Stimulated activated CD4-positive, alpha-beta T cell treated with anti-CD3 and anti-CD28 coated beads, Interleukin-1b, Interleukin-23, amount 100 ng/mL, for 1 hour (primary cell): ENCODE measurements at regions not wholly inside any gene's neighbourhood (a gene's known extent, or its start where the extent isn't known, plus 50 kb on each side); places are given as distances from the start of the nearest gene placed in this dataset.

Experiments
- DNase-seq, 2 donors: peaks; one replicate each; pipeline ENCODE4 v3.0.0-alpha.2; 2020; ENCODE audit warnings: low read depth in 2 of 2

DNA sequence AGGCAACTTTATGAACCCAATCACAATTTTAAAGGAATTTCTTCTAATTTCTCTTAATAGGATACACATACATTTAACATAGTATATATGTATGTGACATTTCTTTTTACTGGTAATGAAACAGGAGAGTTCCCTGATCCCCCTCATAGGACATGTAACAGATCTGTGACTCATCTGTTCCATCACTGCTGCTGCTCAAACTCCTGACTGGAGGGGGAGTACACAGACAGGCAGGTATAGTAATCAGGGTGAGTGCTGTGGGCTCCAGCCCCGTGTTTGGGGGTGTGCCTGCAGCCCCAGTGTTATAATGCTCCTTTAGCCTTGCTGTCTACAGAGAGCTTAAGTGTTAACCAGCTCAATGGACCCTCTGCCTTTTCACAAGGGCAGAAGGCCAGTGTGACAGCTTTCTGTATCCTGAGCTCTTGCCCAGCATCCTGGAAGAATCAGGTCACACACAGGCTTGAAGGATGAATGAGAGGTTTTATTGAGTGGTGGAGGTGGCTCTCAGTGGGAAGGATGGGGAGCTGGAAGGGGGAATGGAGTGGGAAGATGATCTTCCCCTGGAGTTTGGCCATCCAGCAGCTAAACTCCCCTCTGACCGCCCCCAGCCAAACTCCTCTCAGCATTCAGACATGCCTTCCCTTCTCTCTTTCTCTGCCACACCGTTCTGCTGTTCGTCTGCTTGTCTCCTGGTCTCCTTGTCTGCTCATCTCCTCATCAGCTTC, 161.3 kb downstream of the ZNF608 start:
- DNase-seq, result no peak

DNA sequence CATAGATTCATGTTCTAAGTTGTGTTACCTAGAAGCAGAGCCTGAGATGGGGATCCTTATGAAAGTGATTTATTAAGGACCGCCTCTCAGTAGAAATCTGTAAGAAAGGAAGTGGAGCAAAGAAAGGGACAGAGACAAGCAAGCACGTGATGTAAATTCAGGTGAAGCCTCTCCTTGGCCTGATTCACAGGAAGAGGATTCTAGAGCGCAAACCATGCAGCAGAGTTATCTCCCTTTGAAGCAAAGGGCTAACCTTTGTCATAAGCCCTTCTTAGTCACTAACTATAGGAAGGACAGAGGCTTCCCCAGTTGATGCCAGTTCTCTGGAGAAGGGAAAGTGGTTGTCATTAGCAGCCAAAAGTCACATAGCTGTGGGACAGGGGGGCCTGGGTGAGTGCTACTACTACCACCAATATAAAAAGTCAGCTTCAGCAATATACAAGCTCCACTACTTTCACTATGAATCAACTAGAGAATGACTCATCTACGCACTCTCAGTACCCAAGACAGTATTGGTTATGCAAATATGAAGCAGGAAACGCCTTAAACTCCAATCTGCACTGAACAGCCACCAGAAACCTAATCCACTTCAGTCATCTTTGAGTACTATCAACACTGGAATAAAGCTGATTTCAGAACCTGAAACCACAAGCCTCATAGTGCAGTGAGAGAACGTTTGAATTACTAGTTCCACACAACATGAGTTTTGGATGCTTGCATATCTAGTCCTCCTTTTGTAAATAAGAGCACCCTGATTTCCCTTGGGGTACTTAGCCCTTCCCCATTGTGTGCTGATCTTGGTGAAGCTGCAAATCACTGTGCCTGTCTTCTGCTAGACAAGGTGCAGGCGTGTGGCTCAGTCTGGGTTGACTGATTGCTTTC, 162.7 kb downstream of the ZNF608 start:
- no peak for DNase-seq

DNA sequence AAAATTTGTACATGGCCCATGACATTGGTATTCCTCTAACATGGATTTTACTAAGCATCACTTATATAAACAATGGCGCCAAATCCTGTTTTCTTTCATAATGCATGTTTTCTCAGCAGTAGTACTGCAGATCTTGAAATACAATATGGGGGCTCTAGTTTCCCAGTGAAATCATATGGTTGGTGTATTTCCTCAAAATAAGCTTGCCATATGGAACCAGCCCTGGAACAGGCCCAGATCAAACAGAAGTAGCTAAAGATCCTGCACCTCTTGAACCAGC, 163.9 kb downstream of the ZNF608 start:
- DNase-seq, result no peak

DNA sequence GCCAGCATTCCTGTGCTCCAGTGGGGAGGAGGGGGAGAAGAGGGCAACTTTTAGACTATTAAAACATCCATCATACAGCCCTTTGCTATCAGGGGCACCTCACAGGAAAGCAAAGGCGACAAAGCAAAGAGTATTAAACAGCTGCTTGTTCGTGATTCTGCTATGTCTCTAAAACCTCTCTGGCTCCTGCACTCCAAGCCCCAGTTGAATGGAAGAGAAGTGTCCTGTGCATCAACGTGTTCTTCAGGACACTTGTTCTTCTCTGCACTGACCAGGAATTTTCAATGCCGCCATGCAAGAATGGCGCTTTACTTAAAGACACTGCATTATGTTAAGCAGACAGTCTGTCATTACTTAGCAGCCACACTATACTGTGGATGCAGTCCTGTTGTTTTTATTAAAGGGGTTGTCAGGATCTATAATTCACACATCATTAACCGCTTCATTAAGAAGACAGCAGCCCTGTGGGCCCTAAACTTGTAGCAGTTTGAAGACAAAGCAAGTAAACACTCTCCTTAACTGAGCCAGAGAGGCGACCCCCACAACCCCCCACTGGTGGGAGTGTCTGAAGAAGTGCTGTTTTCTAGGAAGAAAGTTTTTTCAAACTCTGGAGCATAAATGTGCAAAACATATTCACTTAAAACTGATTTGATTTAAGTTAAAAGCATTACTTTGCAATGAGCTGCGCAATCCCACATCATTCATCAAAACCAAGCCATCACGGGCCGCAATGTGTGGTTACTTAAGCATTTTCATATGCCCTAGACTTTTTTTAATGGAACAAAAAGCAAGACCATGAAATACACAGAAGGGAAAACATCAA, 164.5 kb downstream of the ZNF608 start:
- no peak for DNase-seq

DNA sequence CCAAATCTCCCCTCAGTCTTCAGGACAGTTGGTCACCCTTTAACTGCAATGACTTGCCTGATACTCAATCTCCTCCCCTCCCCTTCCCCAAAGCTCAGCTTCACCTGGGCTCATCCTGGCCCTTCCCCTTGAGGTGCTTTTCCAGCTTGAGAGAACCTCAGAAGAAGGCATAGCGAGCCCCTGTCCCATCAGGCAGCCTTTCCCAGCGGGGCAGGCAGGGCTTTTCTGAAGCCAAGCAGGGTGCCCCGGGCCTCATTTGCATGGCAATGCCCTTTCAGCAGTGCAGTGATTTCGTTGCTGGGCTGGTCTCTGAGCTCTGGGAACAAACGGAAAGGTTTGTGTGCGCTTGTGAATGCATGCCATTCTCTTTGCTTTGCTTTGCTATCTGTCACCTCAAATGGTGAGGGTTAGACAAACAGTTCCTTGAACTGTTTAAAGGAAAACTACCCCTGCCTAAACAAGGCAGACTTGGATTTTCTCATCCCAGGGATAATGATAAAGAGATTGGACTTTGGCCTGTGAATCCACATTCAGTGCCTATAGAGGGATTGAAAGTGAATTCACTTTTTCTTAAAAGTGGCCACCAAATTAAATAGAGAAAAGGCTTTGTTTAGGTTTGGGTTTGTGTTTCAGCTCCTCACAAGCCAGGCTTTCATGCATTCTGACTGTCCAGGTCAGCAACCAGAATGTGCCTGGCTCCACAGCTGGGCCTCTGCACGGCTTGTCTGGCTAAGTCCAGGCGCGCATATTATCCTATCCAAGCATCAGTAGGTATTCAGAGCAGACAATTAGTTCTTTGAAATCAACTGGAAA, 165.3 kb downstream of the ZNF608 start:
- no peak for DNase-seq

DNA sequence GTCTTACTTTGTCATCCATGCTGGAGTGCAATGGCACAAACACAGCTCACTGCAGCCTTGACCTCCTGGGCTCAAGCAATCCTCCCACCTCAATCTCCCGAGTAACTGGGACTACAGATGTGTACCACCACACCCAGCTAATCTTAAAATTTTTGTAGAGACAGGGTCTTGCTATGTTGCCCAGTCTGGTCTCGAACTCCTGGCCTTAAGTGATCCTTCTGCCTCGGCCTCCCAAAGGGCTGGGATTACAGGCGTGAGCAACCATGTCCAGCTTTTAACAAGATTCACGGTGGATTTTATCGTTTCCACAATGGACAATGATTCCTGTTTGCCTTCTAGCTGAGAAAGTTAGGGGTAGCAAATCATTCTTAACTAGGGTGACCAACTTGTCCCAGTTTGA, 165.9 kb downstream of the ZNF608 start:
- no peak for DNase-seq

DNA sequence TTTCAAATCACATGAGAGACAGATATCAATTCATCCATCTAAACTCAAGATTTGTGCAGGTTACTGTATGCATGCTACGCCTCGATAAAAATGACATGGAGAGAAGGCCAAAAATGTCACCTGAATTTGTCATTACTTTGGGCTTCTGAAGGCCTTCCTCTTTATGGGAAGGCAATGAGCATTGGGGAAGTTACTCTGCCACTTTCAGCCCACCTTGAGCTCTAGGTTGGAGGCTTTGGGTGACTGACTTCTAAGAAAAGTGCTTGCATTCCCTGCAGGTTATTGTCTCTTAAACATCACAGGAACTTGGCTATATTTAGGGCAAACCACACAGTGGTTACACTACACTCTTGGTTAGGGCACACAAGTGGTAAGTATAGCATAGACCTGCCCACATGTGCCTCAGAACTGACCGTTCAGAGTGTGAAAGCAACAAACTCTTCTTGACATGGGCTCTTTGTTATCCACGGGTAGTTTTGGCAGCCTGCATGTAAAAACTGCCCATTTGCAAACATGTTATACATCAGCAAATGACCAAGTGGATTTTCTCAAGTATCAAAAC, 169.5 kb downstream of the ZNF608 start:
- no peak for DNase-seq

DNA sequence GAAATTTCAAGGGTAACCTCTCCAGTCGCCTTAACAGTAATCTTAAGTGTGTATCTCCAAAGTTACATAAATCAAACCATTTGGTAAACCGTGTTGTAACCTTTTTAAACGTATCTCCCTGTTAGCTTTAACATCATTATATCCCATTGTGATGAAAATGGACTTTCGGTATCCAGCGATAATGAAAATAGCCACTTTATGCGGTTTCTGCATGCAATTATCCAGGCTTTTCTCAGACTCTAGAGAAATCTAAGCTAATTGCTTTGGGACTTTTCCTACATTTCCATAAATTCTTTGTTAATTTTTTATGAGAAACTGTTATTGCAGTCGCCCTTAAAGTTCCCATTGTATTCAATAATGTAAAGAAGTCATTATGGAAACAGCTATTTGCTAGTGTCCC, 170.7 kb downstream of the ZNF608 start:
- no peak for DNase-seq

DNA sequence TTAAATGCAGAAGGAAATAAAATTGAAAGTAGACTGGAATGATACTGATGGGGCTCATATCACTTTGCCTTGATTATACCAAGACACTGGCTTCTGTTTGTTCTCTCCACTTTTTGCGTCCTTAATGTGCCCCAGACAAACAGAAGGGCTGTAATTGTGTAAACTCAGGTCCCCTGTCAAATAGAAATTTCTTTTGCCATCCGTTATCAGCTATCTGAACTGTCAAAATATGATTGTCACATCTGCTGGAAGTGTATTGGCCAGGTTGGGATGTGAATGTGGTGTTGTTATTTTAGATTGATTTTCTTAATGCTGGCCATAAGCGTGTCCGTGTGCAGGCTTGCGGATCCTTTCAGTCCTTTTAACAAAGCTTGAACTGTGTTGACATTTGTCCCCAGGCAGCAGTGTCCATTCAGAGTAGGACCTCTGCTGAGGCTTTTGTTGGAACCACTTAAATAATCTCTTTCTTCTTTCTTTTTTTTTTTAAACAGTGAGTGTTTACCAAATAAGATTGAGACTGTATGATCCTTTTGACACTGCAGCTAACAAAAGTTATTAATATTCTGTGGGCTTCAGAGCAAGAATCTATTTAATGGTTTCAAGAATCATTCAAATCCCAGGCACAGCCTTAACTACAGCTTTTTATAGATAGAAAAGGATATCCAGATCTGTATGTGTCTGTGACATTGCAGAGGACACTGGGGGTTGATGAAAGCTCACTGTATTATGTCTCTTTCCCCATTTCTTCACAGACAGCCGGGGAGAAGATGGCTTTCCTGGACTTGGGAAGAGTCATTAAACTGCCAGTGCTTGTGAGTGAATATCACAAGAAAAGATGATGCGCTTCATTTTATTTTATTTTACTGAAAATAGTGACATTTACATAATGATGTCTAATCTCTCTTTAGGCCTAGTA, 171.7 kb downstream of the ZNF608 start:
- DNase-seq, result no peak

DNA sequence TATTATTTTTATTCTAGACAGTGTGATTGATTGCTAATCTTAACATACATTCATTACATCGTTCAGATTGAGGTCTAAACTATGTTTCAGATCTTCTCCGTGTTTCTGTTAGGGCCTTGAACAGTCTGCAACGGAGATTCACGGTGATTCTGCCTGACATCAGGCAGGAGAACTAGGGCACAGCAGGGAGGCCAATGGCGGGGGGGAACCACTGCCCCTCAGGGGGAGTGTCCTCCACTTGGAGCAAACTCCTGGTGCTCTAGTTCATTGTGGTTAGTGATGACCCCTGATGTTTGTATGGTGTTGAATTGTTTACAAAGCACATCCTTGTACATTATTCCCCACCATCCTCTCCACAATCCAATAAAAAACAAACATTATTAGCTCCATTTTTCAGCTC, 173.5 kb downstream of the ZNF608 start:
- no peak for DNase-seq

DNA sequence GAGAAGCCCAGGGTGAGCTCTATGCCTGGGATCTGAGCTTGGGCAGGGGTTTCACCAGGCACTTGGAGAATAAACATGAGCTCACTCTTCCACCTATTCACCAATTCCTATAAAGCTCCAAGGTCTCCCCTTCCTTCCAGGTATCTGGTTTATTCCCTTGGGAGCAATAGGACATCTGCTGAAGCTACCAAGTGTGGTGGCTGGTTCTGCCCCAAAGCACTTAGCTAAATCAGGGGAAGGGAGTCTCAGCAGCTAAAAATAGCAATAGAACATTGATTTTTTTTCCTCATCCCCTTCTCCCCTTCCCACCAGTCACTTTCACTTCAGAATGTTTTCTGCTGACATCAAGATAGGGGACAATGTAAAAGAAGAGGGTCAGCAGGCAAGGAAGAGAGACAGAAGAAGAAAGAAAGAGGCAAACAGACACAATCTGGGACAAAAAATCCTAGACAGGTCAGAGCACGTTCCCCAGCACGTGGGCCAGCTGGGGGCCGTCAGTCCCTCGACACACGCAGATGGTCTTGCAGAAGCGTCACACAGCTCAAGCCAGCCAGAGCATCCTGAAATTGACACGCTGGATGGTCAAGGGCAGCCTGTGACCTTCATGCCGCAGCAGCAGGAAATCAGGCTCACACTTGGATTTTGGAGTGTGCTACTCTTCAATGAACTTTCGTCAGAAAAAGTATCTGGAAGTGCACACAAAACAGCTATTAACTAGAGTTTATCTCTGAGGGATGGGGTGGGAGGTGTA, 176.0 kb downstream of the ZNF608 start:
- DNase-seq, result no peak

DNA sequence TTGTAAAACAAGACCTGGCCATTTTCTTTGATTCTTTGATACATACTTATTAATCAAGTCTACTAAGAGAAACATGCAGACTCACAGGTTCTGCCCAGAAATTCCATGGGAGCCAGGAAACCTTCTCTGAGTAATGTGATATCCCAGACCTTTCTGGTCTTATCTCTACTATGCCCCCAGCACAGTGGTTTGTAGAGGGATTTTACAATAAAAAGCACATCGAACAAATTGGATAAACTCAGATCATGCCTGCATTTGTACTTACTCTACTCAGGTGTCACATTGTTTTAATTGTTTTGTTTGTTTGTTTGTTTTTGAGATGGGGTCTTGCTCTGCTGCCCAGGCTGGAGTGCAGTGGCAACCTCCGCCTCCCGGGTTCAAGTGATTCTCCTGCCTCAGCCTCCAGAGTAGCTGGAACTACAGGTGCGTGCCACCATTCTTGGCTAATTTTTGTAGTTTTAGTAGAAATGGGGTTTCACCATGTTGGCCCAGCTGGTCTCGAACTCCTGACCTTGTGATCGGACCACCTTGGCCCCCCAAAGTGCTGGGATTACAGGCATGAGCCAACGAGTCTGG, 179.5 kb downstream of the ZNF608 start:
- no peak for DNase-seq

DNA sequence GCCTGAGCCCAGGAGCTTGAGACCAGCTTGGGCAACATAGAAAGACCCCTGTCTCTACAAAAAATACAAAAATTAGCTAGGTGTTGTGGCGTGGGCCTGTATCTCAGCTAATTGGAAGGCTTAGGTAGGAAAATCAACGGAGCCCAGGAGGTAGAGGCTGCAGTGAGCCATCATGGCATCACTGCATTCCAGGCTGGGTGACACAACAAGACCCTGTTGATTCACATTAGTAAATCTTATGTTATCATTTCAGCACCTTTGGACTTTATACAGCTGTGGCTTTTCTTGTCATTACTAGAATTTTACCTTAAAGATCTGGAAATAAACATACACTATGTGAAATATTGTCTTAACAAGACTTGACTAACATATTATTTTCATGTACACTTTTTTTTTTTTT, 185.0 kb downstream of the ZNF608 start:
- DNase-seq, result no peak

DNA sequence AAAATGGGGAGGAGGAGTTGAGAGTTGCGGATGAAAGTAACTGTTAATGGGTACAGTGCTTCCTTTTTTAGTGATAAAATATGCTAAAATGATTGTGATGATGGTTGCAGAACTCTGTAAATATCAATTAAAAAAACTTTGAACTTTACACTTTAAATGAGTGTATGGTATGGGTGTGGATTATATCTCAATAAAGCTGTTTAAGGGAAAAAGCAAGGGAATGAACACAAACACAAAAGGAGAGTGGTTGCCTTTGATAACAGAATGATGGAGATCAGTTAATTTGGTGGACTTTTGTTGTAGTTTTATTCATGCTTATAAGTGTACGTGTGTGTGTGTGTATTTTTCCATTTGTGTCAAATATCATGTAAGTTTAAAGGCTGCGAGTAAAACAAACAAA, 186.1 kb downstream of the ZNF608 start:
- DNase-seq, result no peak

DNA sequence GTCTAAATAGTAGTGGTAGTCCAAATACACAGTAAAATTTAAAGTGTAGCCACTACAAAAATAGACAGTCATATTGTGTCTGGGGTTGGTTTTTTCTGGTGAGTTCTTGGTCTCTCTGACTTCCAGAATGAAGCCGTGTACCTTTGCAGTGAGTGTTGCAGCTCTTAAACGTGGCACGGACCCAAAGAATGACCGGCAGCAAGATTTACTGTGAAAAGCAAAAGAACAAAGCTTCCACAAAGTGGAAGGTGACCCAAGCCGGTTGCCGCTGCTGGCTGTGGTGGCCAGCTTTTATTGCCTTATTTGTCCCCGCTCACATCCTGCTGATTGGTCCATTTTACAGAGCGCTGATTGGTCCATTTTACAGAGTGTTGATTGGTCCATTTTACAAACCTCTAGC, 188.7 kb downstream of the ZNF608 start:
- no peak for DNase-seq

DNA sequence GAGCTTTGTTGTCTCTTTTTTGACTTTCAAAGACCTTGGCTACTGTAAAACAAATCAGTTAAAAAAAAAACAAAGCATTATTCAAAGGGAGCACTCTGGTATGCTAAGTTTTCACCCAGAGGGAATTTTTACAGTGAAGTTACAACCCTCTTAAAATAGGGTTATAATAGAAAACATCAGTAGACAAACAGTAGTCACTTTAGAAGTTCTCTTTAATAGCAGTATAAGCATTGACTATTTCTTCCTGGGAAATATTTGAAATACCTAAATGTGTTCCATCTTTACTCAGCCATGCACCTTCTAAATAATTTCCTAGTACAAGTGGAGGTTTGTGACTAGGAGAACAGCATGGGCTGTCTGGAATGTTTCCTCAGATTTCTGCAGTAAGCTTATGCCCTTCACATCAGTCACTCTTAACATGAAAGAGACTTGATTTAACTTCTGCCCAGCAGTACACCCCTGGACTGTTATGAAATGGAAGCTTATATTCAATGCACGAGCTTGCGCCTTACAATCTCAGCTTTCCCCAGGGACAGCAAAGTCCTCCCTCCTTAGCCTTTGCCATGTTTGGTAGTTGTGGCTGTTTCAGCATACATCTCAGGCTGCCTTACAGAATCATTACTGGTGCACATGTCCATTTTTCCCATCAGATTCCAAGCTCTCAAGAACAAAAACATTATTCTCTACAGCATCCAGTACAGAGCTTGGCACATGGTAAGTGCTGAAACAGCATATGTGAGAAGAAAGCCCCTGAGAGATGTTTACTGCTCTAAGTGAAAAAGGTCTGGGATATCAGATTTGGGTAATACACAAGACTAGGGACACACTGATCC, 191.5 kb downstream of the ZNF608 start:
- no peak for DNase-seq

DNA sequence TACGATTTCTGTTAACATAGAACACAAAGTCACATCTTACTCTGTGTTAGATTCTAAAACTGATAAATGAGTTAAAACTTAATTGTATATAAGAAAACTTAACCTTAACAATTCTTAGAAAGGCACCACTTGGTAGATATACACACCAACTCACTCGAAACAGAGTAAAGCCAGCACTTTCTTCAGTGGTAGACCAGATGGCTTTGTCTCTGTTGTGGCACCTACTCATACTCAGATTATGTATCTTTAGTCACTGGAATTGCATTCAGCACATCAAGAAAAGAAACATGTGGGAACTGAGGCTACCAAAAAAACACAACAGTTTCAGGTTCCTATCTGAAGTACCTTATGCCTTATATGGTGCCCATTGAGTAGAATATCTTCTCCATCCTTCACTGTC, 192.5 kb downstream of the ZNF608 start:
- DNase-seq, result no peak

DNA sequence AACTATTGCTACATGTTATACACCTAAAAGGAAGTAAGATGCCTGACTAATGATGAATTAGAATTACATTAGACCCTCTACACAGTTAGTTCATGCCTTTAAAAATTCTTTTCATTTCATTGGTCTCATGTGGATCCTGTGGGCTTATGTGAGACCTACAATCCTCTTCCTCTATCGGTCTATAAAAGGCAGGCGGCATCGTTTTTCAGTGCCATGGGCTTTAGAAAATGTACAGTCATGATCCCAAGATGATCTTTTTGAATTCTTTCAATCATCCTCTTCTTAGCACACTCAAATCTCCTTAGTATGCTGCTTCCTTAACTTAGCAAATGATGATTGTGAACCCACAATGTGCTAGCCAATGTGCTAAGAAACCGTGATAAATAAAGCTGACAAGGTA, 193.9 kb downstream of the ZNF608 start:
- DNase-seq, result no peak

DNA sequence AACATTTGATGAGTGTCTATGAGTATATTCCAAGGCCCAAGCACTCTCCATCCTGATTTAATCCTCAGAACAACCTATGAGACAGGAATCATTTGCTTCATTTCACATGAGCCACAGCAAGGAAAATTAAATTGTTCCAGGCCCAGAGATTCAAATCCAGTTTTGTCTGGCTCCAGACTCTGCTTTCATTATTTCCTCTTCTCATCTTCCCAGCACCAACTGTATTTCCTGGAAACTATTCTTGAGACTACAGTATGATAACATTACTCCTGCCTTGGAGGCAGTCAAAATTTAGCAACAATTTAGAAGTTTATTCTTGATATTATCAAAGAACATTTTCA, 194.5 kb downstream of the ZNF608 start:
- DNase-seq, result no peak
